Liver (tissue), 7 donors: ENCODE measurements at regions not wholly inside any gene's neighbourhood (a gene's known extent, or its start where the extent isn't known, plus 50 kb on each side); places are given as distances from the start of the nearest gene placed in this dataset.

Experiments
- DNase-seq: peaks from one replicate; pipeline ENCODE4 v3.0.0-alpha.2; 2017; ENCODE audit warnings: low spot score
- H3K27ac ChIP-seq, 2 donors: one replicate each; pipeline ENCODE4 v1.7.0; 2013; ENCODE audit warnings: inconsistent platforms in 2 of 2, low read length in 2 of 2, control low read depth in 1 of 2, low read depth in 1 of 2, mild to moderate bottlenecking in 1 of 2
- H3K27me3 ChIP-seq, 4 donors: one replicate each; pipeline versions ENCODE4 v1.6.1 to v1.7.0; 2013; ENCODE audit warnings: low read length in 3 of 4, inconsistent platforms in 1 of 4, mild to moderate bottlenecking in 1 of 4, moderate library complexity in 1 of 4; ENCODE audit not compliant: control insufficient read depth in 4 of 4, insufficient read depth in 4 of 4
- H3K36me3 ChIP-seq, 4 donors: one replicate each; pipeline versions ENCODE4 v1.6.1 to v1.7.0; 2013; ENCODE audit warnings: low read length in 3 of 4, mild to moderate bottlenecking in 3 of 4, low read depth in 1 of 4, moderate library complexity in 1 of 4; ENCODE audit not compliant: control insufficient read depth in 4 of 4, insufficient read depth in 3 of 4
- H3K4me1 ChIP-seq, 4 donors: one replicate each; pipeline versions ENCODE4 v1.6.1 to v1.7.0; 2013; ENCODE audit warnings: low read length in 3 of 4, mild to moderate bottlenecking in 3 of 4, moderate library complexity in 1 of 4; ENCODE audit not compliant: control insufficient read depth in 4 of 4, insufficient read depth in 4 of 4
- H3K4me3 ChIP-seq, 3 donors: one replicate each; pipeline versions ENCODE4 v1.6.1 to v1.7.0; 2013; ENCODE audit warnings: low read length in 3 of 3, control low read depth in 1 of 3, low read depth in 1 of 3, mild to moderate bottlenecking in 1 of 3
- H3K9ac ChIP-seq, 2 donors: one replicate each; pipeline ENCODE4 v1.7.0; 2013; ENCODE audit warnings: low read length in 2 of 2, mild to moderate bottlenecking in 2 of 2, moderate library complexity in 2 of 2, control low read depth in 1 of 2, low read depth in 1 of 2
- H3K9me3 ChIP-seq, 4 donors: one replicate each; pipeline versions ENCODE4 v1.6.1 to v1.7.0; 2013; ENCODE audit warnings: low read length in 3 of 4; ENCODE audit not compliant: control insufficient read depth in 4 of 4
- EGR1 ChIP-seq, 2 donors: IDR thresholded peaks; 2 replicates each; pipeline ENCODE4 v1.6.1; 2016 to 2018; ENCODE audit warnings: antibody characterized with exemption in 2 of 2, low read depth in 2 of 2
- FOXA1 ChIP-seq: IDR thresholded peaks from 2 replicates; pipeline ENCODE4 v1.6.1; 2016; ENCODE audit warnings: antibody characterized with exemption
- FOXA2 ChIP-seq: IDR thresholded peaks from 2 replicates; pipeline ENCODE4 v1.6.1; 2016; ENCODE audit warnings: antibody characterized with exemption
- HNF4A ChIP-seq, 2 donors: conservative IDR thresholded peaks; 2 replicates each; pipeline ENCODE4 v1.6.1; 2016; ENCODE audit warnings: antibody characterized with exemption in 2 of 2, mild to moderate bottlenecking in 2 of 2
- HNF4G ChIP-seq: IDR thresholded peaks from 2 replicates; pipeline ENCODE4 v1.6.1; 2016; ENCODE audit warnings: antibody characterized with exemption
- JUND ChIP-seq, 2 donors: IDR thresholded peaks; 2 replicates each; pipeline ENCODE4 v1.6.1; 2016; ENCODE audit warnings: antibody characterized with exemption in 2 of 2
- NR2F2 ChIP-seq: IDR thresholded peaks from 2 replicates; pipeline ENCODE4 v1.6.1; 2016; ENCODE audit warnings: antibody characterized with exemption
- RXRA ChIP-seq, 2 donors: IDR thresholded peaks; 2 replicates each; pipeline ENCODE4 v1.6.1; 2017 to 2018; ENCODE audit warnings: antibody characterized with exemption in 2 of 2, mild to moderate bottlenecking in 1 of 2
- SP1 ChIP-seq: IDR thresholded peaks from 2 replicates; pipeline ENCODE4 v1.6.1; 2018; ENCODE audit warnings: antibody characterized with exemption, mild to moderate bottlenecking
- TAF1 ChIP-seq: conservative IDR thresholded peaks from 2 replicates; pipeline ENCODE4 v1.6.1; 2016; ENCODE audit warnings: antibody characterized with exemption, mild to moderate bottlenecking
- YY1 ChIP-seq: IDR thresholded peaks from 2 replicates; pipeline ENCODE4 v1.6.1; 2016; ENCODE audit warnings: antibody characterized with exemption, mild to moderate bottlenecking
- WGBS: extraction: QIAGEN DNeasy Blood & Tissue Kit; methylation state at CpG from one replicate; pipeline ENCODE4 v1.1.7; 2013; 5-methylcytosine and 5-hydroxymethylcytosine counted together
- TF ChIP-seq, protein P1 (sequence below): IDR thresholded peaks from 2 replicates; pipeline ENCODE4 v1.6.1; 2016; ENCODE audit warnings: antibody characterized with exemption
- TF ChIP-seq, protein P2 (sequence below): IDR thresholded peaks from 2 replicates; pipeline ENCODE4 v1.6.1; 2016; ENCODE audit warnings: antibody characterized with exemption
- TF ChIP-seq, protein P3 (sequence below): IDR thresholded peaks from 2 replicates; pipeline ENCODE4 v1.6.1; 2016; ENCODE audit warnings: antibody characterized with exemption, mild to moderate bottlenecking
- TF ChIP-seq, protein P4 (sequence below): IDR thresholded peaks from 2 replicates; pipeline ENCODE4 v1.6.1; 2016; ENCODE audit warnings: antibody characterized with exemption
- donor health status: healthy.
- donor health status: healthy.
- donor health status: healthy.
- donor health status: healthy.

DNA sequence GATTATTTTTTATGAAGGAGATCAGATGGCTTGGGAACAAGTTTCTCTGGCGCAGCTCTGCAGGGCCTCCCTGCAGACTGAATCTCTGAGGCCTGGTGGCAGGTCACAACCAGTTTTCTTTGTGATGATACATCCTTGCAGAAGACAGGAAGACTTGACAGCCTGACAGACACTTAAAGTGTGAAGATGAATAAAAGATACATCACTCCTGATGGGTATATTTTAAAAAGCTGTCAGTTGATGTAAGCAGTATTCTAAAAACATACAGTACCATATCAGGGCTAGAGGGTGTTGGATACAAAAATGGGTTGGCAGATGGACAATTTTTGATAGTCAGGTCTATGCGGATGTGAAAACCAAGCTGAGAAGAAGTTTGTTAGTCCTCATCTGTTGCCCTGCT, 239.5 kb downstream of the LHFPL1 start:
- Histone ChIP-seq H3K27ac (no peak overlapping the region), H3K9ac (no peak overlapping the region), H3K27me3 (no peaks in the 10 kb centered on the region), H3K36me3 (no peaks in the 10 kb centered on the region), H3K9me3 (no peaks in the 10 kb centered on the region), H3K4me1 (peaks cover 0 to 4% (median under 1%) of the 10 kb centered on the region in 4 donors), H3K4me3 (no peak overlapping the region)
- no peak for DNase-seq
- WGBS, result 87% methylated on average over 2 of the region's 2 CpGs
- TF ChIP-seq, protein P1, sequence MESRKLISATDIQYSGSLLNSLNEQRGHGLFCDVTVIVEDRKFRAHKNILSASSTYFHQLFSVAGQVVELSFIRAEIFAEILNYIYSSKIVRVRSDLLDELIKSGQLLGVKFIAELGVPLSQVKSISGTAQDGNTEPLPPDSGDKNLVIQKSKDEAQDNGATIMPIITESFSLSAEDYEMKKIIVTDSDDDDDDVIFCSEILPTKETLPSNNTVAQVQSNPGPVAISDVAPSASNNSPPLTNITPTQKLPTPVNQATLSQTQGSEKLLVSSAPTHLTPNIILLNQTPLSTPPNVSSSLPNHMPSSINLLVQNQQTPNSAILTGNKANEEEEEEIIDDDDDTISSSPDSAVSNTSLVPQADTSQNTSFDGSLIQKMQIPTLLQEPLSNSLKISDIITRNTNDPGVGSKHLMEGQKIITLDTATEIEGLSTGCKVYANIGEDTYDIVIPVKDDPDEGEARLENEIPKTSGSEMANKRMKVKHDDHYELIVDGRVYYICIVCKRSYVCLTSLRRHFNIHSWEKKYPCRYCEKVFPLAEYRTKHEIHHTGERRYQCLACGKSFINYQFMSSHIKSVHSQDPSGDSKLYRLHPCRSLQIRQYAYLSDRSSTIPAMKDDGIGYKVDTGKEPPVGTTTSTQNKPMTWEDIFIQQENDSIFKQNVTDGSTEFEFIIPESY, result no peak
- TF ChIP-seq TAF1 (no peak), RXRA (IDR thresholded peaks at IDR 0.05) (no peak), SP1 (no peak), FOXA2 (no peak)
- TF ChIP-seq, protein P2, sequence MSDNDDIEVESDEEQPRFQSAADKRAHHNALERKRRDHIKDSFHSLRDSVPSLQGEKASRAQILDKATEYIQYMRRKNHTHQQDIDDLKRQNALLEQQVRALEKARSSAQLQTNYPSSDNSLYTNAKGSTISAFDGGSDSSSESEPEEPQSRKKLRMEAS, result no peak

DNA sequence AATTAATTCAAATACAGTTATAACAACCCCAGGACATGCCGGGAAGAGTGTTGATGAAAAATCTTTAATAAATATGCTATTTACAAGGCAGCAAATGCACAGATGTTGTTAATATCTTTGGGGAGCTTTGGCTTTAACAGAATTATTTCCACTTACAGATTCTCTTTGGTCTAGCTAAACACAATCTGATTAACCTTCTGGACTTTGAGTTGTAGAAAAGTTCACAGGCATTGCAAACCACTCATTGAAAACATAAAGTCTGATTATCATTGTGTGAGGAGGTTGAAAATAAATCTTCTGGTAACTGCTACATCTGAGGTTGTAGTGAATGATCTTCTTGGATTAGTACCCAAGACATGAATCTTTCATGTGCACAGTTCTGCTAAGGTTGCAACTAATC, 255.6 kb downstream of the LHFPL1 start:
- DNase-seq, result no peak
- no peaks in the 10 kb centered on the region for H3K4me1 ChIP-seq
- H3K9me3 ChIP-seq, result no peaks in the 10 kb centered on the region
- WGBS, result 87% methylated on average over 1 of the region's 1 CpG
- no peak overlapping the region for H3K27ac ChIP-seq
- H3K27me3 ChIP-seq, result no peaks in the 10 kb centered on the region
- TF ChIP-seq TAF1 (no peak), YY1 (no peak), FOXA1 (no peak), NR2F2 (no peak), HNF4A (conservative IDR thresholded peaks at IDR 0.05) (peak; percentile 64 to 75), RXRA (IDR thresholded peaks at IDR 0.05) (no peak), JUND (IDR thresholded peaks at IDR 0.05) (no peak), EGR1 (IDR thresholded peaks at IDR 0.05; ENCODE audit: low read depth in 2 of 2) (no peak), HNF4G (peak; percentile 21), SP1 (peak; percentile 40), FOXA2 (no peak)
- TF ChIP-seq, protein P2, result no peak
- TF ChIP-seq, protein P3, sequence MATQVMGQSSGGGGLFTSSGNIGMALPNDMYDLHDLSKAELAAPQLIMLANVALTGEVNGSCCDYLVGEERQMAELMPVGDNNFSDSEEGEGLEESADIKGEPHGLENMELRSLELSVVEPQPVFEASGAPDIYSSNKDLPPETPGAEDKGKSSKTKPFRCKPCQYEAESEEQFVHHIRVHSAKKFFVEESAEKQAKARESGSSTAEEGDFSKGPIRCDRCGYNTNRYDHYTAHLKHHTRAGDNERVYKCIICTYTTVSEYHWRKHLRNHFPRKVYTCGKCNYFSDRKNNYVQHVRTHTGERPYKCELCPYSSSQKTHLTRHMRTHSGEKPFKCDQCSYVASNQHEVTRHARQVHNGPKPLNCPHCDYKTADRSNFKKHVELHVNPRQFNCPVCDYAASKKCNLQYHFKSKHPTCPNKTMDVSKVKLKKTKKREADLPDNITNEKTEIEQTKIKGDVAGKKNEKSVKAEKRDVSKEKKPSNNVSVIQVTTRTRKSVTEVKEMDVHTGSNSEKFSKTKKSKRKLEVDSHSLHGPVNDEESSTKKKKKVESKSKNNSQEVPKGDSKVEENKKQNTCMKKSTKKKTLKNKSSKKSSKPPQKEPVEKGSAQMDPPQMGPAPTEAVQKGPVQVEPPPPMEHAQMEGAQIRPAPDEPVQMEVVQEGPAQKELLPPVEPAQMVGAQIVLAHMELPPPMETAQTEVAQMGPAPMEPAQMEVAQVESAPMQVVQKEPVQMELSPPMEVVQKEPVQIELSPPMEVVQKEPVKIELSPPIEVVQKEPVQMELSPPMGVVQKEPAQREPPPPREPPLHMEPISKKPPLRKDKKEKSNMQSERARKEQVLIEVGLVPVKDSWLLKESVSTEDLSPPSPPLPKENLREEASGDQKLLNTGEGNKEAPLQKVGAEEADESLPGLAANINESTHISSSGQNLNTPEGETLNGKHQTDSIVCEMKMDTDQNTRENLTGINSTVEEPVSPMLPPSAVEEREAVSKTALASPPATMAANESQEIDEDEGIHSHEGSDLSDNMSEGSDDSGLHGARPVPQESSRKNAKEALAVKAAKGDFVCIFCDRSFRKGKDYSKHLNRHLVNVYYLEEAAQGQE, result no peak
- TF ChIP-seq, protein P1, result no peak
- TF ChIP-seq, protein P4, sequence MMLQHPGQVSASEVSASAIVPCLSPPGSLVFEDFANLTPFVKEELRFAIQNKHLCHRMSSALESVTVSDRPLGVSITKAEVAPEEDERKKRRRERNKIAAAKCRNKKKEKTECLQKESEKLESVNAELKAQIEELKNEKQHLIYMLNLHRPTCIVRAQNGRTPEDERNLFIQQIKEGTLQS, result no peak
- no peak overlapping the region for H3K4me3 ChIP-seq
- no peak overlapping the region for H3K9ac ChIP-seq
- H3K36me3 ChIP-seq, result no peaks in the 10 kb centered on the region
